Ascending aorta (tissue), 2 donors: ENCODE measurements at regions not wholly inside any gene's neighbourhood (a gene's known extent, or its start where the extent isn't known, plus 50 kb on each side); places are given as distances from the start of the nearest gene placed in this dataset.

Experiments used
- DNase-seq, 2 donors: peaks; one replicate each; pipeline ENCODE4 v3.0.0-alpha.2; 2019; ENCODE audit warnings: low spot score in 2 of 2
- H3K27ac ChIP-seq, 2 donors: fragments of 200-600 bp; sonication (generic); one replicate each; pipeline ENCODE4 v1.5.1; 2016 to 2017; ENCODE audit warnings: mild to moderate bottlenecking in 1 of 2
- H3K27me3 ChIP-seq: fragments of 200-600 bp; sonication (generic); one replicate; pipeline ENCODE4 v1.5.1; 2017
- H3K36me3 ChIP-seq, 2 donors: fragments of 200-600 bp; sonication (generic); one replicate each; pipeline ENCODE4 v1.5.1; 2016
- H3K4me1 ChIP-seq, 2 donors: fragments of 200-600 bp; sonication (generic); one replicate each; pipeline ENCODE4 v1.5.1; 2016 to 2017; ENCODE audit warnings: mild to moderate bottlenecking in 1 of 2
- H3K4me3 ChIP-seq, 2 donors: fragments of 200-600 bp; sonication (generic); one replicate each; pipeline ENCODE4 v1.5.1; 2016 to 2017; ENCODE audit warnings: mild to moderate bottlenecking in 1 of 2
- H3K9me3 ChIP-seq, 2 donors: fragments of 200-600 bp; sonication (generic); one replicate each; pipeline ENCODE4 v1.5.1; 2016
- CTCF ChIP-seq, 3 experiments: fragments of 200-600 bp in 2 of 3; fragments of 450-650 bp in 1 of 3; sonication (generic) in 2 of 3; IDR thresholded peaks; one replicate each; pipeline ENCODE4 v1.5.1; 2016 to 2019; ENCODE audit warnings: antibody characterized with exemption in 3 of 3, mild to moderate bottlenecking in 1 of 3, moderate library complexity in 1 of 3
- intact Hi-C: fragments of 100-400 bp; cut with DNase I; formaldehyde crosslinking; loops from one replicate; pipeline ENCODE4 v1.15.1; 2023

GRCh38 chrX:102029026-102029425 lies 96.5 kb upstream of the TCEAL2 start:
- TF ChIP-seq CTCF (IDR thresholded peaks at IDR 0.05): no peak
- Histone ChIP-seq H3K9me3 (peaks cover 6 to 7% of the 10 kb centered on the region in 2 donors), H3K4me1 (no peaks in the 10 kb centered on the region), H3K27me3 (no peaks in the 10 kb centered on the region), H3K4me3 (no peak overlapping the region), H3K36me3 (no peaks in the 10 kb centered on the region), H3K27ac (no peak overlapping the region)
- intact Hi-C loops: no loop called here
- no peak for DNase-seq

GRCh38 chrX:102018208-102018607 lies 86.4 kb upstream of the ZMAT1 start:
- H3K4me3 ChIP-seq: no peak overlapping the region
- H3K9me3 ChIP-seq: no peaks in the 10 kb centered on the region
- no peaks in the 10 kb centered on the region for H3K4me1 ChIP-seq
- no peak for TF ChIP-seq CTCF (IDR thresholded peaks at IDR 0.05)
- H3K27ac ChIP-seq: no peak overlapping the region
- no peaks in the 10 kb centered on the region for H3K36me3 ChIP-seq
- DNase-seq: no peak
- intact Hi-C loops: no loop called here
- no peaks in the 10 kb centered on the region for H3K27me3 ChIP-seq

- H3K27ac ChIP-seq: no peak overlapping the region
- no peak for DNase-seq
- H3K4me1 ChIP-seq: no peaks in the 10 kb centered on the region
- no peaks in the 10 kb centered on the region for H3K36me3 ChIP-seq
- H3K27me3 ChIP-seq: no peaks in the 10 kb centered on the region
- peaks cover 0 to 1% of the 10 kb centered on the region in 2 donors for H3K9me3 ChIP-seq
- no peak for TF ChIP-seq CTCF (IDR thresholded peaks at IDR 0.05)
- intact Hi-C loops: no loop called here
- H3K4me3 ChIP-seq: no peak overlapping the region
These were observed 77.1 kb upstream of the ZMAT1 start for GRCh38 chrX:102008901-102009300.

GRCh38 chrX:101999644-102000539 lies 68.1 kb upstream of the ZMAT1 start:
- intact Hi-C loops: no loop called here
- H3K27ac ChIP-seq: no peak overlapping the region
- no peaks in the 10 kb centered on the region for H3K27me3 ChIP-seq
- no peak overlapping the region for H3K4me3 ChIP-seq
- peaks cover 0 to 8% of the 10 kb centered on the region in 2 donors for H3K9me3 ChIP-seq
- no peaks in the 10 kb centered on the region for H3K4me1 ChIP-seq
- H3K36me3 ChIP-seq: no peaks in the 10 kb centered on the region
- no peak for TF ChIP-seq CTCF (IDR thresholded peaks at IDR 0.05)
- DNase-seq: no peak

- intact Hi-C loops: no loop called here
- Histone ChIP-seq H3K4me3 (no peak overlapping the region), H3K9me3 (no peaks in the 10 kb centered on the region), H3K4me1 (no peaks in the 10 kb centered on the region), H3K27me3 (no peaks in the 10 kb centered on the region), H3K27ac (no peak overlapping the region), H3K36me3 (no peaks in the 10 kb centered on the region)
- TF ChIP-seq CTCF (IDR thresholded peaks at IDR 0.05): no peak
- no peak for DNase-seq
These were observed 61.5 kb upstream of the ZMAT1 start for GRCh38 chrX:101993335-101993734.
